ENCODE measurements at regions not wholly inside any gene's neighbourhood (a gene's known extent, or its start where the extent isn't known, plus 50 kb on each side); places are given as distances from the start of the nearest gene placed in this dataset.

- H2AFZ ChIP-seq (ENCODE audit: low read length): no peak overlapping the region
- H3K4me3 ChIP-seq (ENCODE audit: extremely low read depth in 1 of 4, insufficient read depth in 2 of 4, low read depth in 3 of 4, low read length in 4 of 4): no peak overlapping the region
- no peak for DNase-seq (ENCODE audit: low read depth in 1 of 2, low spot score in 2 of 2)
- no peak overlapping the region for H3K27ac ChIP-seq (ENCODE audit: low read depth, low read length)
- H3K36me3 ChIP-seq (ENCODE audit: control insufficient read depth in 2 of 4, insufficient read depth in 4 of 4, low read length in 3 of 4): no peaks in the 10 kb centered on the region
- no peak overlapping the region for H2BK12ac ChIP-seq (ENCODE audit: low read depth, low read length)
- H3K18ac ChIP-seq (ENCODE audit: extremely low read depth, low read length): no peak overlapping the region
- no peaks in the 10 kb centered on the region for H3K79me2 ChIP-seq (ENCODE audit: control insufficient read depth in 1 of 2, insufficient read depth in 2 of 2, low read length in 2 of 2)
- H2BK120ac ChIP-seq (replicated peaks; ENCODE audit: low read depth, low read length): no peak overlapping the region
- no peaks in the 10 kb centered on the region for H3K79me1 ChIP-seq (ENCODE audit: low read depth, low read length)
- no peak overlapping the region for H3K23ac ChIP-seq (ENCODE audit: insufficient read length)
- no peak overlapping the region for H3K9ac ChIP-seq (replicated peaks in 1 of 4; ENCODE audit: extremely low read depth in 1 of 4, low read depth in 3 of 4, low read length in 3 of 4)
- H3K4me1 ChIP-seq (replicated peaks in 1 of 4; ENCODE audit: control insufficient read depth in 3 of 4, insufficient read depth in 4 of 4, low read length in 3 of 4): no peaks in the 10 kb centered on the region
- no peak overlapping the region for H2AK5ac ChIP-seq (ENCODE audit: low read depth, low read length)
- FAIRE-seq: no peak
- H3K4ac ChIP-seq (replicated peaks; ENCODE audit: insufficient read length, low read depth, low read length): no peak overlapping the region
- no peak overlapping the region for H3K4me2 ChIP-seq (ENCODE audit: insufficient read depth in 1 of 2, low read depth in 2 of 2, low read length in 2 of 2)
- ChIA-PET POLR2A (ENCODE audit: partially characterized antibody) (no interaction called here), CTCF (ENCODE audit: partially characterized antibody) (no interaction called here)
- WGBS, 2 experiments (ENCODE audit: extremely low coverage in 1 of 2, insufficient coverage in 1 of 2, insufficient read length in 1 of 2, insufficient replicate concordance in 2 of 2, low coverage in 1 of 2, low lambda C conversion rate in 2 of 2, missing lambda C conversion rate in 1 of 2): 94% methylated on average over 5 of the region's 5 CpGs; no CpG with 5 or more reads in 1 of the 2 experiments
- H2BK20ac ChIP-seq (ENCODE audit: low read length): no peak overlapping the region
- TF ChIP-seq CHD1 (IDR thresholded peaks at IDR 0.05; ENCODE audit: low read depth, low read length) (no peak), MAX (IDR thresholded peaks at IDR 0.05) (no peak), BCL11A (IDR thresholded peaks at IDR 0.05; ENCODE audit: low read depth in 2 of 2, low read length in 2 of 2) (no peak), CEBPB (IDR thresholded peaks at IDR 0.05; ENCODE audit: low read depth, low read length) (no peak), USF2 (IDR thresholded peaks at IDR 0.05; ENCODE audit: low read length) (no peak), EGR1 (IDR thresholded peaks at IDR 0.05; ENCODE audit: borderline replicate concordance, low read depth, low read length) (no peak), KDM5A (IDR thresholded peaks at IDR 0.05; ENCODE audit: low read length) (no peak), RXRA (IDR thresholded peaks at IDR 0.05; ENCODE audit: insufficient read depth, low read depth, low read length) (no peak)
- H4K91ac ChIP-seq (replicated peaks; ENCODE audit: insufficient read length, low read length): no peak overlapping the region
- no peak overlapping the region for H4K8ac ChIP-seq (ENCODE audit: extremely low read depth, insufficient read depth, low read length)
- no peaks in the 10 kb centered on the region for H4K20me1 ChIP-seq (replicated peaks in 1 of 2; ENCODE audit: control insufficient read depth in 1 of 2, insufficient read depth in 2 of 2, low read length in 2 of 2)
- no peaks in the 10 kb centered on the region for H3K9me3 ChIP-seq (ENCODE audit: insufficient read depth in 2 of 2, low read depth in 1 of 2, low read length in 1 of 2)
- no peak overlapping the region for H3K56ac ChIP-seq (replicated peaks; ENCODE audit: insufficient read length, low read depth, low read length)
- no peak overlapping the region for H2BK15ac ChIP-seq (ENCODE audit: low read length)
- peaks cover 0 to 1% (median 0%) of the 10 kb centered on the region in 4 experiments; a peak in 1 of 7 replicates for H3K27me3 ChIP-seq (replicated peaks in 1 of 4; ENCODE audit: control insufficient read depth in 3 of 4, extremely low read depth in 1 of 4, insufficient read depth in 3 of 4, low read length in 3 of 4)
- no peak overlapping the region for H3K14ac ChIP-seq (ENCODE audit: insufficient read length)
- no peak overlapping the region for H2BK5ac ChIP-seq (ENCODE audit: low read depth, low read length)
- H4K5ac ChIP-seq (ENCODE audit: insufficient read length, low read depth, low read length): no peak overlapping the region
- no peaks in the 10 kb centered on the region for H3K23me2 ChIP-seq (ENCODE audit: low read depth, low read length)
Observed at GRCh38 chr2:194822657-194823056, 834.4 kb upstream of the SLC39A10 start.
